Effector memory CD8-positive, alpha-beta T cell (primary cell): ENCODE measurements at regions not wholly inside any gene's neighbourhood (a gene's known extent, or its start where the extent isn't known, plus 50 kb on each side); places are given as distances from the start of the nearest gene placed in this dataset.

Experiments
- ATAC-seq: fragments of 150-1000 bp; cut with Tn5 transposase; replicated peaks from 2 replicates; pipeline ENCODE4 v1.10.0; 2021; ENCODE audit warnings: mild to moderate bottlenecking, moderate library complexity
- DNase-seq, 3 experiments: peaks; one replicate each; pipeline ENCODE4 v3.0.0; 2021
- H3K27ac Mint-ChIP-seq, 2 donors: one replicate each; pipeline ENCODE4 v1.8.0; 2022; ENCODE audit warnings: mild to moderate bottlenecking in 2 of 2, mixed read lengths in 2 of 2, moderate library complexity in 2 of 2
- H3K27me3 Mint-ChIP-seq, 2 donors: one replicate each; pipeline ENCODE4 v1.8.0; 2022; ENCODE audit warnings: mixed read lengths in 2 of 2
- H3K36me3 Mint-ChIP-seq: one replicate; pipeline ENCODE4 v1.8.0; 2022; ENCODE audit warnings: mild to moderate bottlenecking, moderate library complexity, mixed read lengths; ENCODE audit not compliant: insufficient read depth
- H3K4me1 Mint-ChIP-seq, 2 donors: one replicate each; pipeline ENCODE4 v1.8.0; 2022; ENCODE audit warnings: low read depth in 2 of 2, mixed read lengths in 2 of 2
- H3K4me3 Mint-ChIP-seq, 2 donors: one replicate each; pipeline ENCODE4 v1.8.0; 2022; ENCODE audit warnings: mild to moderate bottlenecking in 2 of 2, mixed read lengths in 2 of 2, moderate library complexity in 2 of 2
- H3K9me3 Mint-ChIP-seq, 2 donors: one replicate each; pipeline ENCODE4 v1.8.0; 2022; ENCODE audit warnings: mixed read lengths in 2 of 2

DNA sequence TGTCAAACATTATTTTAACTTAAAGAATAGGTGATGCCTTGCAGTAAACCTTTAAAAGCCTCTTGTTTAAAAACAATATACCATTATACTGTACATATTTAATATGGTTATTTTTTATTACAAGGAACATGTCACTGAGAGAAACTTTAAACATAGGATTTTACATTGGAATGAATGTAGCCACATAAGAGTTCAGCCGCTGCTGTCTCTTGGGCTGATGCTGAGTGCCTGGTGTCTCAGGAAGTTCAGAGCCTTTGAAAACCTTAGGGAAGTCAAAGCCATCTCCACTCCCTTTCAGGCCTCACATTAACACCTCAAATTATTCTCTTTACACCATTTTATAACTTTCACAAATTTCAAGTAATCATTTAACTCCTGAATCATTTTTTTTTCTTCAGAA is 93.5 kb upstream of the DKK2 start:
- no peak overlapping the region for H3K4me3 Mint-ChIP-seq
- H3K36me3 Mint-ChIP-seq: no peaks in the 10 kb centered on the region
- no peak for ATAC-seq
- H3K9me3 Mint-ChIP-seq: no peaks in the 10 kb centered on the region
- no peaks in the 10 kb centered on the region for H3K4me1 Mint-ChIP-seq
- H3K27me3 Mint-ChIP-seq: no peaks in the 10 kb centered on the region
- no peak overlapping the region for H3K27ac Mint-ChIP-seq
- no peak for DNase-seq

GRCh38 chr4:107129076-107129475 is 93.0 kb upstream of the DKK2 start:
- Mint-ChIP-seq H3K9me3 (no peaks in the 10 kb centered on the region), H3K36me3 (no peaks in the 10 kb centered on the region), H3K27me3 (no peaks in the 10 kb centered on the region), H3K4me1 (no peaks in the 10 kb centered on the region), H3K27ac (no peak overlapping the region), H3K4me3 (no peak overlapping the region)
- ATAC-seq: no peak
- DNase-seq: no peak

- Mint-ChIP-seq H3K36me3 (no peaks in the 10 kb centered on the region), H3K4me3 (no peak overlapping the region), H3K4me1 (no peaks in the 10 kb centered on the region), H3K27ac (no peak overlapping the region), H3K9me3 (no peaks in the 10 kb centered on the region), H3K27me3 (no peaks in the 10 kb centered on the region)
- no peak for DNase-seq
- no peak for ATAC-seq
Observed at GRCh38 chr4:107128116-107128515, 92.0 kb upstream of the DKK2 start.

DNA sequence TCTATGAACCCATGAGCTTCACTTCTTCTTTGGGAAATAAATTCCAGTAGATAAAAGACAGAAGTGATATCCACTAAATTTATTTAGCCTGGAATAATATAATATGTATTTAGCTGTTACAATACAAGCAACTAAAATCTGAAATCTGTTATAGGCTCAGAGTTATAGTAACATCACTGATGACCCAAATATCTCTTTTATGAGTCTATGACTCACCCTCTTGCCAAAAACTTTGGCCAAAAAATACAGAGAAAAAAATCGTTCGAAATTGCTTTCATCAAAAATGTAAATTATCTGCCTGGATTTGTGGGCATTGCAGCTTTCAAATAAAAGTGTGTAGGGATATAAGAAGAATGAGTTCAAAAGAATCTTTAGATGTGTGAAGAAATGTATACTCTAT is 89.4 kb upstream of the DKK2 start:
- Mint-ChIP-seq H3K27ac (no peak overlapping the region), H3K4me1 (no peaks in the 10 kb centered on the region)
- ATAC-seq: no peak

GRCh38 chr4:107122736-107123135 is 86.6 kb upstream of the DKK2 start:
- H3K27ac Mint-ChIP-seq: no peak overlapping the region
- no peaks in the 10 kb centered on the region for H3K27me3 Mint-ChIP-seq
- no peak for ATAC-seq
- H3K4me3 Mint-ChIP-seq: no peak overlapping the region
- H3K36me3 Mint-ChIP-seq: no peaks in the 10 kb centered on the region
- peaks cover under 1 to 3% of the 10 kb centered on the region in 2 donors for H3K9me3 Mint-ChIP-seq
- H3K4me1 Mint-ChIP-seq: no peaks in the 10 kb centered on the region
- DNase-seq: no peak

More for the DNA sequence above, 89.4 kb upstream of the DKK2 start:
- no peaks in the 10 kb centered on the region for H3K9me3 Mint-ChIP-seq
- H3K27me3 Mint-ChIP-seq: no peaks in the 10 kb centered on the region
- DNase-seq: no peak
- no peak overlapping the region for H3K4me3 Mint-ChIP-seq
- H3K36me3 Mint-ChIP-seq: no peaks in the 10 kb centered on the region

- H3K27ac Mint-ChIP-seq: no peak overlapping the region
- no peaks in the 10 kb centered on the region for H3K4me1 Mint-ChIP-seq
- H3K27me3 Mint-ChIP-seq: no peaks in the 10 kb centered on the region
- ATAC-seq: no peak
- no peak overlapping the region for H3K4me3 Mint-ChIP-seq
- no peak for DNase-seq
- no peaks in the 10 kb centered on the region for H3K36me3 Mint-ChIP-seq
- peaks cover 6 to 8% of the 10 kb centered on the region in 2 donors for H3K9me3 Mint-ChIP-seq
Observed at GRCh38 chr4:107120661-107121060, 84.5 kb upstream of the DKK2 start.

- no peak for DNase-seq
Observed at GRCh38 chr4:107117726-107118125, 81.6 kb upstream of the DKK2 start.

DNA sequence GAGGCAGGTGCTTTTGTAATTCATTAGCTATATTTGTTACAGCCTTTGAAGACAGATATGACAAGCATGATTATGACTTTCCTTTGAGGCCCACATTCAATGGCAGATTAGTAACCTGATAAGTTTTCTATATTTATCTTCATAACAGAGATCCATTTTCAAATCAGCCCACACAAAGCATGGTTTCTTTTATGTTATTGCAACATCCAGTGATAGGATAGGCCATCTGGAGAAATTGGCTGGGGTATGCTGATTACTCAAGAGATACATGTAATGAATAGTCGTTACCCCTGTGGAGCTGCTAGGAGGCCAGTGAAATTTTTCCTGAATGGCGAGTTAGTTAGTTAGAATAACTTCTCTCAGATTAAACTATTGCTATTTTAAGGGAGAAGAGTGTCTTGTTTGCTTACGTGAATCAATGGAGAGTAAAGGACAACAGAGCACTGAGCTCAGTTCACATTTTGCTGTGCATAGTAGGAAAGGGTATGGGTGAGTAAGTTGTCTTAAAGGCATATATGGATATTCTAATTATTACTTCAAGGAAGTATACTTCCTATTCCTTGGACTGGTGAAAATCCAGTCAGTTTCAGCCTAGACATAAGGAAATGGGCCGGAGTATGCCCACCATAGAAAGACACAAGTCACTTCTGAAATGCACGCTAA is 79.2 kb upstream of the DKK2 start:
- ATAC-seq (no peak), DNase-seq (no peak)
- Mint-ChIP-seq H3K9me3 (peaks cover 8% of the 10 kb centered on the region in 2 donors), H3K4me1 (no peaks in the 10 kb centered on the region), H3K36me3 (peaks cover 3% of the 10 kb centered on the region), H3K27ac (no peak overlapping the region), H3K4me3 (no peak overlapping the region), H3K27me3 (no peaks in the 10 kb centered on the region)

More at GRCh38 chr4:107117726-107118125, 81.6 kb upstream of the DKK2 start:
- Mint-ChIP-seq H3K4me1 (no peaks in the 10 kb centered on the region), H3K27me3 (no peaks in the 10 kb centered on the region), H3K36me3 (peaks cover 3% of the 10 kb centered on the region), H3K27ac (no peak overlapping the region), H3K9me3 (peaks cover 7 to 8% of the 10 kb centered on the region in 2 donors), H3K4me3 (no peak overlapping the region)
- no peak for ATAC-seq

GRCh38 chr4:107114059-107114458 is 77.9 kb upstream of the DKK2 start:
- Mint-ChIP-seq H3K27me3 (no peaks in the 10 kb centered on the region), H3K36me3 (peaks cover 3% of the 10 kb centered on the region), H3K4me1 (no peaks in the 10 kb centered on the region), H3K4me3 (no peak overlapping the region), H3K9me3 (peaks cover 7 to 8% of the 10 kb centered on the region in 2 donors), H3K27ac (no peak overlapping the region)
- ATAC-seq (no peak), DNase-seq (no peak)

- no peak overlapping the region for H3K4me3 Mint-ChIP-seq
- H3K9me3 Mint-ChIP-seq: no peaks in the 10 kb centered on the region
- DNase-seq: no peak
- no peaks in the 10 kb centered on the region for H3K27me3 Mint-ChIP-seq
- ATAC-seq: no peak
- peaks cover 0 to 1% of the 10 kb centered on the region in 2 donors for H3K4me1 Mint-ChIP-seq
- no peak overlapping the region for H3K27ac Mint-ChIP-seq
- H3K36me3 Mint-ChIP-seq: no peaks in the 10 kb centered on the region
Observed at GRCh38 chr4:107098401-107098800, 62.3 kb upstream of the DKK2 start.

DNA sequence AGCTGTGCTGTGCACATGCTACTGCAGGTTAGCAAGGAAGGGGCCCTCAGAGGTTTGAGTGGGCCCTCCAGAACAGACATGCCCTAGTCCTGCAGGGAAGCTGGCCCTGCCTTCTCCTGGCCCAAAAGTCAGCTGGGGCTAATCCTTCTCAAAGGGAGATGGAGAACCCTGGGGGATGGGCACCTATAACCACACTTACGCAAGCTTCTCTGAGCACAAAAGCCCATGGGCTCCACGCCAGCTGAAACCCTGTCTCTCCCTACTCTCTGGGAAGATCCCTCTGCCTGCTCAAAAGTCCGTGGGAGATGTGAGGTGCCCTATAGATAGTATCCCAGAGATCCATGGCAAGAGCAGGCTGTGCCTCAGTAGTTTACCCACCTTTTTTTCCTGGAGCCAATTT is 58.9 kb upstream of the DKK2 start:
- ATAC-seq (no peak), DNase-seq (no peak)
- no peaks in the 10 kb centered on the region for H3K27me3 Mint-ChIP-seq
- peaks cover 0 to 1% of the 10 kb centered on the region in 2 donors for H3K4me1 Mint-ChIP-seq
- H3K4me3 Mint-ChIP-seq: no peak overlapping the region
- no peaks in the 10 kb centered on the region for H3K36me3 Mint-ChIP-seq
- no peak overlapping the region for H3K27ac Mint-ChIP-seq
- peaks cover 0 to 2% of the 10 kb centered on the region in 2 donors for H3K9me3 Mint-ChIP-seq

- Mint-ChIP-seq H3K9me3 (peaks cover 0 to 2% of the 10 kb centered on the region in 2 donors), H3K4me1 (peaks cover 0 to 1% of the 10 kb centered on the region in 2 donors), H3K27ac (no peak overlapping the region), H3K4me3 (no peak overlapping the region), H3K36me3 (no peaks in the 10 kb centered on the region), H3K27me3 (no peaks in the 10 kb centered on the region)
- peak; percentile 91 for ATAC-seq
- DNase-seq: peak in 2 of 3 experiments; percentile 3 to 11
Observed at GRCh38 chr4:107094332-107094731, 58.2 kb upstream of the DKK2 start.
